ENCODE measurements at regions not wholly inside any gene's neighbourhood (a gene's known extent, or its start where the extent isn't known, plus 50 kb on each side); places are given as distances from the start of the nearest gene placed in this dataset.

- Histone ChIP-seq H3K9me3 (replicated peaks in 1 of 2; ENCODE audit: control insufficient read depth in 1 of 2, insufficient read depth in 1 of 2, low read length in 2 of 2) (no peaks in the 10 kb centered on the region), H3K79me2 (ENCODE audit: insufficient read depth, low read length) (no peaks in the 10 kb centered on the region), H4K20me1 (ENCODE audit: insufficient read depth, low read length) (no peaks in the 10 kb centered on the region), H3K27me3 (ENCODE audit: control insufficient read depth in 2 of 2, insufficient read depth in 2 of 2, low read length in 2 of 2) (no peaks in the 10 kb centered on the region), H3K4me3 (replicated peaks in 1 of 3; ENCODE audit: low read depth in 2 of 3, low read length in 3 of 3) (no peak overlapping the region), H3K9ac (ENCODE audit: insufficient read depth, low read length, poor library complexity, severe bottlenecking) (no peak overlapping the region), H2AFZ (ENCODE audit: insufficient read depth, low read depth, low read length, poor library complexity, severe bottlenecking) (no peak overlapping the region), H3K27ac (ENCODE audit: low read depth in 1 of 2, low read length in 2 of 2) (no peak overlapping the region), H3K4me2 (replicated peaks; ENCODE audit: extremely low read depth, low read length, poor library complexity, severe bottlenecking) (no peak overlapping the region), H3K4me1 (ENCODE audit: control insufficient read depth in 1 of 2, insufficient read depth in 2 of 2, low read length in 2 of 2) (no peaks in the 10 kb centered on the region), H3K36me3 (replicated peaks in 1 of 2; ENCODE audit: control insufficient read depth in 1 of 2, insufficient read depth in 2 of 2, low read length in 2 of 2) (no peaks in the 10 kb centered on the region)
- no peak overlapping the region for H3K27ac Mint-ChIP-seq
- H3K4me3 Mint-ChIP-seq, result no peak overlapping the region
- 100% methylated on average over 1 of the region's 1 CpG for WGBS (ENCODE audit: insufficient coverage)
- no peak for DNase-seq
- H3K9me3 Mint-ChIP-seq, result peaks cover 0 to 4% (median 0%) of the 10 kb centered on the region in 7 donors
- H3K4me1 Mint-ChIP-seq, result peaks cover 1% of the 10 kb centered on the region
- no peaks in the 10 kb centered on the region for H3K36me3 Mint-ChIP-seq
- H3K27me3 Mint-ChIP-seq (ENCODE audit: low read depth in 3 of 3), result peaks cover 1 to 7% (median 3%) of the 10 kb centered on the region in 3 donors
- intact Hi-C loops (cut with micrococcal nuclease), result no loop called here
- TF ChIP-seq, protein P1, sequence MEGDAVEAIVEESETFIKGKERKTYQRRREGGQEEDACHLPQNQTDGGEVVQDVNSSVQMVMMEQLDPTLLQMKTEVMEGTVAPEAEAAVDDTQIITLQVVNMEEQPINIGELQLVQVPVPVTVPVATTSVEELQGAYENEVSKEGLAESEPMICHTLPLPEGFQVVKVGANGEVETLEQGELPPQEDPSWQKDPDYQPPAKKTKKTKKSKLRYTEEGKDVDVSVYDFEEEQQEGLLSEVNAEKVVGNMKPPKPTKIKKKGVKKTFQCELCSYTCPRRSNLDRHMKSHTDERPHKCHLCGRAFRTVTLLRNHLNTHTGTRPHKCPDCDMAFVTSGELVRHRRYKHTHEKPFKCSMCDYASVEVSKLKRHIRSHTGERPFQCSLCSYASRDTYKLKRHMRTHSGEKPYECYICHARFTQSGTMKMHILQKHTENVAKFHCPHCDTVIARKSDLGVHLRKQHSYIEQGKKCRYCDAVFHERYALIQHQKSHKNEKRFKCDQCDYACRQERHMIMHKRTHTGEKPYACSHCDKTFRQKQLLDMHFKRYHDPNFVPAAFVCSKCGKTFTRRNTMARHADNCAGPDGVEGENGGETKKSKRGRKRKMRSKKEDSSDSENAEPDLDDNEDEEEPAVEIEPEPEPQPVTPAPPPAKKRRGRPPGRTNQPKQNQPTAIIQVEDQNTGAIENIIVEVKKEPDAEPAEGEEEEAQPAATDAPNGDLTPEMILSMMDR (IDR thresholded peaks at IDR 0.05), result no peak
These were observed 120.6 kb downstream of the KDR start for GRCh38 chr4:55004831-55005230.

DNA sequence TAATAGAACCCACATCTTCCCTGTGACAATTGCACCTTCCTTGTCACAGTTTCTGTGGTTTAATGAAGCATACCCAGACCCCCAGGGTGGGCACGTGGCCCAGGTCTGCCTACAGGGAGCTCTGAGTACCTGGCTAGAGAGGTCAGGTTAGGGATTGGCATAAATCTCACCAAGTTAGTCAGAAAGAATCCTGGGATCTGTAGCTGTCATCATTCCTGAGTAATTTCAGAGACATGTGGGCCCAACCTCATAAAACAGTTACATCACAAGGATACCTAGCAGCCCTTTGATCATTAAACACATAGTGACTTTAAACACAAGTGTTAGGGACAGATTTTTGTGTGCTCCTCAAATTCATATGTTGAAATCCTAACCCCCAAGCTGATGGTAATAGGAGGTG, 123.0 kb downstream of the KDR start:
- Histone ChIP-seq H3K9ac (ENCODE audit: insufficient read depth, low read length, poor library complexity, severe bottlenecking) (no peak overlapping the region), H3K79me2 (ENCODE audit: insufficient read depth, low read length) (no peaks in the 10 kb centered on the region), H3K4me1 (ENCODE audit: control insufficient read depth in 1 of 2, insufficient read depth in 2 of 2, low read length in 2 of 2) (no peaks in the 10 kb centered on the region), H3K27me3 (ENCODE audit: control insufficient read depth in 2 of 2, insufficient read depth in 2 of 2, low read length in 2 of 2) (no peaks in the 10 kb centered on the region), H3K27ac (ENCODE audit: low read depth in 1 of 2, low read length in 2 of 2) (no peak overlapping the region), H2AFZ (ENCODE audit: insufficient read depth, low read depth, low read length, poor library complexity, severe bottlenecking) (no peak overlapping the region), H3K36me3 (replicated peaks in 1 of 2; ENCODE audit: control insufficient read depth in 1 of 2, insufficient read depth in 2 of 2, low read length in 2 of 2) (no peaks in the 10 kb centered on the region), H3K4me2 (replicated peaks; ENCODE audit: extremely low read depth, low read length, poor library complexity, severe bottlenecking) (no peak overlapping the region), H3K9me3 (replicated peaks in 1 of 2; ENCODE audit: control insufficient read depth in 1 of 2, insufficient read depth in 1 of 2, low read length in 2 of 2) (no peaks in the 10 kb centered on the region), H3K4me3 (replicated peaks in 1 of 3; ENCODE audit: low read depth in 2 of 3, low read length in 3 of 3) (no peak overlapping the region), H4K20me1 (ENCODE audit: insufficient read depth, low read length) (no peaks in the 10 kb centered on the region)
- WGBS (ENCODE audit: insufficient coverage), result no CpG with 5 or more reads among the region's 1 CpG
- Mint-ChIP-seq H3K4me1 (peaks cover 1% of the 10 kb centered on the region), H3K9me3 (peaks cover 0 to 4% (median 0%) of the 10 kb centered on the region in 7 donors), H3K4me3 (no peak overlapping the region), H3K27ac (no peak overlapping the region), H3K27me3 (ENCODE audit: low read depth in 3 of 3) (peaks cover 3 to 7% (median 6%) of the 10 kb centered on the region in 3 donors), H3K36me3 (no peaks in the 10 kb centered on the region)
- no peak for DNase-seq
- TF ChIP-seq, protein P1 (IDR thresholded peaks at IDR 0.05), result no peak
- intact Hi-C loops (cut with micrococcal nuclease), result no loop called here

All from CD14-positive monocyte (primary cell).